A549 (cell line): ENCODE measurements at regions not wholly inside any gene's neighbourhood (a gene's known extent, or its start where the extent isn't known, plus 50 kb on each side); places are given as distances from the start of the nearest gene placed in this dataset.
A peak's percentile ranks its signal among the peaks of the same experiment; 100 is the strongest.
"Not testable (repeated sequence)": the region's sequence is repeated elsewhere in the genome, so short reads cannot be mapped to it uniquely, and the experiment has no call there.

ENCODE experiments used
- ATAC-seq, 2 experiments: fragments of 200-7000 bp in 1 of 2; fragments of >200 bp in 1 of 2; cut with Nextera tagmentation in 1 of 2; cut with Tn5 transposase in 1 of 2; 3 replicates each; pipeline versions ENCODE4 v1.8.0 to v1.9.1; 2018 to 2020; ENCODE audit warnings: mild to moderate bottlenecking in 1 of 2, moderate library complexity in 1 of 2
- CTCF ChIA-PET: fragments of 300-600 bp; sonication (Branson Sonifier 250); formaldehyde crosslinking; extraction: SDS; loops from one replicate; lab custom pipeline; 2021; ENCODE audit warnings: antibody characterized with exemption, inconsistent platforms; lab: Yijun Ruan, JAX
- POLR2A ChIA-PET: fragments of 350-600 bp; formaldehyde crosslinking; extraction: SDS; loops from one replicate; lab custom pipeline; 2021; ENCODE audit warnings: antibody characterized with exemption, inconsistent platforms; lab: Yijun Ruan, JAX
- DNase-seq, 2 experiments: peaks; one replicate each; pipeline versions ENCODE4 v3.0.0 to v3.0.0-alpha.2; 2011 to 2016; ENCODE audit warnings: low read depth in 1 of 2, low spot score in 1 of 2
- FAIRE-seq: peaks from 2 replicates; lab custom pipeline; 2011; peaks lifted over from hg19 to GRCh38; lab: Jason Lieb, UNC
- H3K27ac ChIP-seq, 2 experiments: fragments of >200 bp; sonication (Bioruptor Twin); formaldehyde crosslinking; 3 replicates each; pipeline ENCODE4 v1.5.1; 2016 to 2017
- H3K4me1 ChIP-seq: fragments of >200 bp; sonication (Bioruptor Twin); formaldehyde crosslinking; 3 replicates; pipeline ENCODE4 v1.6.1; 2016
- H3K4me2 ChIP-seq: fragments of >200 bp; sonication (Bioruptor Twin); formaldehyde crosslinking; 3 replicates; pipeline ENCODE4 v1.6.1; 2016
- H3K4me3 ChIP-seq: fragments of >200 bp; sonication (Bioruptor Twin); formaldehyde crosslinking; 3 replicates; pipeline ENCODE4 v1.5.1; 2016
- H3K9me3 ChIP-seq: fragments of >200 bp; sonication (Bioruptor Twin); formaldehyde crosslinking; 3 replicates; pipeline ENCODE4 v1.6.1; 2016
- CHD2 ChIP-seq: fragments of 150-350 bp; IDR thresholded peaks from 2 replicates; pipeline ENCODE4 v1.6.1; 2014; ENCODE audit warnings: low read length; ENCODE audit not compliant: partially characterized antibody
- EHMT2 ChIP-seq: fragments of 200-600 bp; sonication (generic); IDR thresholded peaks from 2 replicates; pipeline ENCODE4 v1.6.1; 2016; ENCODE audit warnings: antibody characterized with exemption, low read depth, mild to moderate bottlenecking, moderate library complexity
- ELK1 ChIP-seq: fragments of 150-350 bp; IDR thresholded peaks from 2 replicates; pipeline ENCODE4 v1.6.1; 2014; ENCODE audit warnings: low read depth, mild to moderate bottlenecking, low read length
- EP300 ChIP-seq, 2 experiments: fragments of >200 bp; sonication (Bioruptor Twin); formaldehyde crosslinking; IDR thresholded peaks; 2 replicates in 1 of 2; 3 replicates in 1 of 2; pipeline ENCODE4 v1.6.1; 2016 to 2017
- ESRRA ChIP-seq: fragments of 150-350 bp; IDR thresholded peaks from 2 replicates; pipeline ENCODE4 v1.6.1; 2014; ENCODE audit warnings: mild to moderate bottlenecking, low read length, borderline replicate concordance
- GATA3 ChIP-seq: IDR thresholded peaks from 2 replicates; pipeline ENCODE4 v1.6.1; 2012; ENCODE audit warnings: borderline replicate concordance
- HOXA7 ChIP-seq: fragments of 250-450 bp; sonication (Bioruptor Pico); IDR thresholded peaks from 2 replicates; pipeline ENCODE4 v1.5.0; 2020; ENCODE audit warnings: mild to moderate bottlenecking, moderate library complexity
- MAZ ChIP-seq: fragments of 150-350 bp; IDR thresholded peaks from 2 replicates; pipeline ENCODE4 v1.6.1; 2014; ENCODE audit warnings: antibody characterized with exemption, low read depth, low read length, borderline replicate concordance
- MYC ChIP-seq: IDR thresholded peaks from 2 replicates; pipeline ENCODE4 v1.6.1; 2012; ENCODE audit warnings: mild to moderate bottlenecking, inconsistent platforms, low read length, improper control_type of control experiment, borderline replicate concordance
- PBX3 ChIP-seq: IDR thresholded peaks from 2 replicates; pipeline ENCODE4 v1.6.1; 2012
- REST ChIP-seq: fragments of 200-600 bp; sonication (generic); IDR thresholded peaks from 2 replicates; pipeline ENCODE4 v1.6.1; 2016; ENCODE audit warnings: antibody characterized with exemption, mild to moderate bottlenecking, moderate library complexity
- USF2 ChIP-seq: fragments of 450-650 bp; IDR thresholded peaks from 2 replicates; pipeline ENCODE4 v1.6.1; 2014; ENCODE audit warnings: antibody characterized with exemption
- ZC3H11A ChIP-seq: fragments of 450-650 bp; IDR thresholded peaks from 2 replicates; pipeline ENCODE4 v1.6.1; 2014; ENCODE audit warnings: antibody characterized with exemption, mild to moderate bottlenecking
- whole genome bisulfite sequencing: methylation state at CpG from one replicate; pipeline ENCODE4 v1.1.6; 2017; ENCODE audit errors: missing lambda C conversion rate; 5-methylcytosine and 5-hydroxymethylcytosine counted together

GRCh38 chr18:1150344-1150743, 245.7 kb downstream of the ADCYAP1 start:
- TF ChIP-seq ZC3H11A (no peak), ESRRA (no peak), USF2 (no peak), CHD2 (no peak), HOXA7 (no peak), MYC (no peak), MAZ (no peak), PBX3 (no peak), GATA3 (no peak), EHMT2 (no peak), ELK1 (no peak), REST (no peak), EP300 (IDR thresholded peaks at IDR 0.05) (no peak)
- WGBS: 24% methylated on average over 2 of the region's 2 CpGs
- Histone ChIP-seq H3K9me3 (no peaks in the 10 kb centered on the region), H3K4me1 (no peaks in the 10 kb centered on the region), H3K27ac (no peak overlapping the region), H3K4me2 (no peak overlapping the region), H3K4me3 (no peak overlapping the region)
- ChIA-PET POLR2A (no interaction called here), CTCF (no interaction called here)
- DNase-seq: no peak
- no peak for ATAC-seq
- FAIRE-seq: no peak

- DNase-seq: not testable (repeated sequence)
These were observed 248.3 kb downstream of the ADCYAP1 start for GRCh38 chr18:1152958-1153357.

More at GRCh38 chr18:1152958-1153357, 248.3 kb downstream of the ADCYAP1 start:
- TF ChIP-seq REST: peak; percentile 67; the same call in 1 of the 2 replicates
- POLR2A ChIA-PET, H3K27ac ChIP-seq, ATAC-seq, H3K9me3 ChIP-seq, H3K4me2 ChIP-seq, FAIRE-seq, CTCF ChIA-PET, H3K4me3 ChIP-seq, H3K4me1 ChIP-seq: not testable (repeated sequence)
- WGBS: 2% methylated on average over 2 of the region's 2 CpGs
